ENCODE measurements at regions not wholly inside any gene's neighbourhood (a gene's known extent, or its start where the extent isn't known, plus 50 kb on each side); places are given as distances from the start of the nearest gene placed in this dataset.

DNA sequence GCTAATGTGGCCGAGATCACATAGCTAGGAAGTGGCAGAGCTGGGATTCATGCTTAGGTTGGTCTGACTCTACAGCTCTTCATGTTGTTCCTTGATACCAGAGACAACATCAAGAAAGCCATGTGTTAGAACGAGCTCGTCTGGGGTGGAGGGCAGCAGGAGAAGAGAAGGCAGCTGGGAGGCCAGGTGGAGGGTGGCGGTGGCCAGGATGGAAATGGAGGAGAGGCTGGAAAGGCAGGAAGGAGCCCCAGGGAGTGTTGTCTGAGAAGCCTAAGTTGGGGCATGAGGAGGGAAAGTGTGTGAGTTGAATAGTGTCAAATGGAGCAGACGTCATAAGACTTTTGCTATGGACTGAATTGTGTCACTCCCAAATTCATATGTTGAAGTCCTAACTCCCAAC lies 315.3 kb downstream of the GADD45G start:
- no peak for DNase-seq

DNA sequence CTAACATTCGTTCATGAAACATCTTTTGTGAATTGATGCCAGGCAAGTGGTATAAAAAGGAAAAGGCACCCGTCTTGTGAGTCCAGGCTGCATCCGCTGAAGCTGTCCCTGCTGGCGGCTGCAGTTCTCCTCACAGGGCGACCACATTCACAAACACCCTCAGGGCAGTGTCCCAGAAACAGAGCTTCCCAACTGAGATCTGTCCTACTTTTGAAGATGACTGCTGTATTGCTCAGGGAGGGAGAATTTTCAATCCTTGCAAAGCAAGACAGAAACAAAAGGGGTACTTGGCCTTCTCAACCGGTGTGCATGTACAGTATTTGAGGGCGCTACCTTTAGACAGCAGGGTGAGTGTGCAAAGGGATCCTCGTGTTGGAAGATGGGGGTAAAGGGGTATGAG lies 316.1 kb downstream of the GADD45G start:
- DNase-seq: no peak

DNA sequence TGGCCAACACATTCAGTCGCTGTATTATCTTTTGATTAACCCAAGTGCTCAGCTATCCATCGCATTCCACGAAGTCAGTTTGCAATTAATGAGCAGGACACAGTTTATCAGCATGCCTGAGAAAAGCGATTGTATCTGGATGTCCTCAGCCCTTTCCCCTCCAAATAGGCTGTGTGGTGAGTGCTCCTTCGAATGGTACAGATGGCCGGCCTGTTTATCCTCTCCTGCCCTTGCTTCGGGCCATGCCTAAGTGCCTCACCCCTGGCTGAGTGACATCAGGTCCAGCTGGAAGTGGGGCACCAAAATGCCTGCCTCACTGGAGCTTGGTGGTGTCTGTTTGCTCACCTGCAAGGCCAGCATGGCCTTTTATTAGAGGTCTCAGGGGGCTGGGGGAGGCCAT lies 317.3 kb downstream of the GADD45G start:
- DNase-seq: no peak

DNA sequence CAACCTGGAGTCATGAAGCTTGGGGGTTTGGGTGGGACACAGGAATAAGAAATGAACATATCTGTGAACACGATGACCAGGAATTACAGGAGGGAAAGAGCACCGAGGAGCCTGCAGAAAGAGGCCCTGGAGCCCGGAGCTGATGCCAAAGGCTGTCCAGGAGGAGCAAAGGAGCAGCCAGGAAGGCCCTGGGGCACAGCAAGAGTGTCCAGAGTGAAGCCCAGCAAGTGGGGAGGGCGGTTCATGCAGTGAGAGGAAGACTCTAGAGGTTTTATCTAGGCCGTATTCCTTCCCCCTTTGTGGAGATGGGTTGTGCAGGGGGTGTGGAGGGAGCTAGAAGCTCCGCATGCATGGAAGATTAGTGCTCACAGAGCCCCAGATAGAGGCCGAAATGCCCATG lies 318.4 kb downstream of the GADD45G start:
- no peak for DNase-seq

DNA sequence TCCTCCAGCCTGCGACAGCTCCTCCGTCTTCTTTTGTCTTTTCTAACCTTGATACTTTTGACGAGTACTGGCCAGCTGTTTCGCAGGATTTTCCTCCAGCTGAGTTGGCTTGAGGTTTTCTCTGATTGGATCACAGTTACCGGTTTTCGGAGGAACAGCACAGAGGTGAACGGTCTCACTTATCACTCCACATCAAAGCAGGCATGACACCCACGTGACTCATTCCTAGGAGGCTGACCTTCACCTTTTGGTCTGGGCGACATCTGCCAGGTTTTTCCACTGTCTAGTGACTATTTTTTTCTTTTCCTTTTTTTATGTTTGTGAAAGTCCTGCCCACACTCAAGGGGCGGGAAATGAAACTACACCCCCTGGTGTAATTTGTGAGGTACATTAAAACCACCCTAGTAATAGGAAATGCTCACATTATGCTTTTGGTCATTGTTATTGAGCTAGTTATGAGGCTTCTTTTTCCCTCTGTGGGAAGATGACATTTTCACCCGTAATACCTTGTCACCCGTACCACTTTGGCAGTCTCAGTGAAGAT lies 319.2 kb downstream of the GADD45G start:
- DNase-seq: peak in 1 of 5 donors; percentile 21

DNA sequence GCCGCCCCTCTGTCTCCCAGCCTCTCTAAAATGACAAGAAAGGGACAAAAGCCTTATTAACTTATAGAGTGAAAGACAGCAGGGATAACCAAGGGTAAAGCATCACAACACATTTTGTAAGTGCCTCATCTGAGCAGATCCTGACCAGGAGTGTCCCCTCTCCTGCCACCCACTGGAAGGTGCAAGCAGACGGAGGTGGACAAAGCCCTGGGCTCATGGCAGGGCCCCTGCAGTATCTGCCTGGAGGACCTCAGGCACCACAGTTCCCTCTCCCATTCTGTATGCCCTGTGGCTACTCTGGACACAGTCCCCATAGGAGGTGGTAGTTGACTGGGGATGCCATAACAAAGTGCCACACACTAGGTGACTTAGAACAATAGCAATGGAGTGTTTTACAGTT lies 319.8 kb downstream of the GADD45G start:
- no peak for DNase-seq

DNA sequence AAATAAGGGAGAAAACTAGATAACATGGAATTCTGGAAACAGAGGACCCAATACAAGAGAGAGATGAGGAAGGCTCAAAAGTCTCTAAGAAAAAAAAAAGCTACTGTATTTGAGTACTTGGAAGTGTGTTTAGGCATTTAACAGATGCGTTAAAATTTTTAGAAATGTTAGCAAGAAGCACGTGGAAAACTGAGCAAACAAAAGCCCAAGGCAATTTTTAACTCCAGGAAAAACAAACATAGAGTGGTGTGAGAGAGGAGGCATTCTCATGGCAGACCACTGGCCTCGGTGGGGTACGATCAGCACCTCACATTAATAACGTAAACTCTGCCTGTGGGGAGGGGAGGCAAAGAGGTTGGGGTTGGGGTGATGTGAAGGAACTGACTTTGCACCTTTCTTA lies 321.4 kb downstream of the GADD45G start:
- no peak for DNase-seq

DNA sequence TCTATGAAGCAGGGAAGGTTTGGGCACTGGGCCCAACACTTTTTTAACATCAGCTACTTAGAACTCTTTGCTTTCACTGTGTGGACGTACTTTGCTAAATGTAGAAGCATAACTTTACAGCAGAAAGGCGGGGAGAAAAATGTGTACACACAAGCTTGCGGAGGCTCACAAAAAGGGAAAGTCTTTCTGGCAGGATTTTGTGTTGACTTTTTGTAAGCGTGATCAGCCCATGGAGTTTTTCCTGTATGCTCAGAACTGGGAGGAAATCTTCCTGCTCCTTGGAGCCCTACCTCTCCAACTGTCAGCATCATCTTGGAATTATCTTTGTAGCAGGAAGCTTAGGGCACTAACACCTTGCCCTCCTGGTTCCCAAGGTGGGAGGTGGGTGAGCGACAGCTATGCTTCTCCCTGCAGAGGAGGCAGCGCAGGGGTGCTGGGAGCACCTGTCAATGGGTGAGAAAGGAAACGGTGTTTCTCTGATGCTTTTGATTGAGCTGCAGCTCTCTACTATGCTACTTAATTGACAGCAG lies 321.9 kb downstream of the GADD45G start:
- no peak for DNase-seq

DNA sequence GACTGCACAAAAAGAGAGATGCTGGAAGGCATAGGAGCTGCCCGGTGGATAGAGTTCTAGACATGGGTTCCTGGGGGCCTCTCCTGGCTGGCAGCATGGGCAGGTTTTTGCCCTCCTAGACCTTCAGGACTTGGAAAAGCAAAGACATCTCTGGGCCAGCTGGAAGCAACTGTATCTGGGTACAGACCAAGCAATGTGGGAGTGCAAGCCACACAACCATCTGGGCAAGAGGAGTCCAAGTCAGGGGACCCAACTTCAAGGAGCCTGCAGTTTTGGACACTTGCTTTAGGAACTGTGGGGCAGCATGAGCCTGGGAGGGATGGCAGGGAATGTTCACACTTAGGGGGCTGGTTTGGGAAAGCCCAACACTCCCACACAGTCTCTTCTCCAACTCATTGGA lies 323.3 kb downstream of the GADD45G start:
- no peak for DNase-seq

DNA sequence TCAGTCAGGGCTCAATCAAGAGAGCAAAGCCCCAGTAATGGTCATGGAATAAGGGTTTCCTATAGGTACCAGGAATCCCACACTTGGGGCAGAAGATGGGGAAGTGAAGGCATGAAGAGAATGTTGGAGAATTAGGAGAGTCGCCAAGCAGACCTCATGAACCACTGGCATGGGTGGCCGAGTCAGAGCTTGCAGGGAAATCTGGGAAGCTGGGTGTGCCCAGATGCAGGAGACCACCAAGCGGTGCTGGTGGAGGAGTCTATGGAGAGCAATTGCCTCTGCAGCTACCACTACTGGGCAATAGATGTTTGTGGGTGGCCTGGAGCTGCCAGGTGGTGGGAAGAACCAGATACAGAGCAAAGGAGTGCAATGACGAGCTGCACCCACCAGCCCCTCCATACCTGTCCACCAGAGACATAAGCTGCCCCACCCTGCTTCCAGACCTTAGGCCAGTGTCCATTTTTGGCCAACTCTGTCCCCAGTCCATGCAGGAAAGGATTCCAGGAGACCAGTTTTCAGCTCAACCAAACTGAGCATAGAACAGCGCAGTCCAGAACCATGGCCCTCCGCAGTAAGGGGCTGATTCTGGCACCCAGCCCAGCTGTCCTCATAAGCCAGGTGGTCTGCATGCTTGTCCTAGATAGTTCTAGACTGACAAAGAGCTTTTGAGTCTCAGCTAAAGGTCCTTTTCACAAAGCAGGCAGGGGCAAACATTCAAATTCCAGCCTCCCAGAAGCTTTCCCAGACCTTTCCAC lies 323.9 kb downstream of the GADD45G start:
- no peak for DNase-seq

DNA sequence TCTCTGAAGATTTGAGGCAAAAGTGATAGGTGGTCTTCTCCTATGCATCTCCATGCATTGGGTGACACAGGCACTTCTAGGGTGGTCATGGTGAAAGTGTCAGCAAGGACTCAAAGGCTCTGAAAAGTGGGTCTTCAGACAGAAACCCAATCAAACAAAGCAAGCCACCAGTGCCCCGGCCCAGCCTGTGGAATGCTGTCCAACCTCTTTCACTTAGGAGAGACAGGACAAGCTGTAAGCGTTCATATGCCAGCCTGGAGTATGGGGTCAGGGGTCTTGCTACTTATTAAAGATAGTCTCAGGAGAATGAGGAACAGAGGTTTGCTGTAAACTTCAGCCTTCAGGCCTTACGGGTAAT lies 324.5 kb downstream of the GADD45G start:
- DNase-seq: no peak

DNA sequence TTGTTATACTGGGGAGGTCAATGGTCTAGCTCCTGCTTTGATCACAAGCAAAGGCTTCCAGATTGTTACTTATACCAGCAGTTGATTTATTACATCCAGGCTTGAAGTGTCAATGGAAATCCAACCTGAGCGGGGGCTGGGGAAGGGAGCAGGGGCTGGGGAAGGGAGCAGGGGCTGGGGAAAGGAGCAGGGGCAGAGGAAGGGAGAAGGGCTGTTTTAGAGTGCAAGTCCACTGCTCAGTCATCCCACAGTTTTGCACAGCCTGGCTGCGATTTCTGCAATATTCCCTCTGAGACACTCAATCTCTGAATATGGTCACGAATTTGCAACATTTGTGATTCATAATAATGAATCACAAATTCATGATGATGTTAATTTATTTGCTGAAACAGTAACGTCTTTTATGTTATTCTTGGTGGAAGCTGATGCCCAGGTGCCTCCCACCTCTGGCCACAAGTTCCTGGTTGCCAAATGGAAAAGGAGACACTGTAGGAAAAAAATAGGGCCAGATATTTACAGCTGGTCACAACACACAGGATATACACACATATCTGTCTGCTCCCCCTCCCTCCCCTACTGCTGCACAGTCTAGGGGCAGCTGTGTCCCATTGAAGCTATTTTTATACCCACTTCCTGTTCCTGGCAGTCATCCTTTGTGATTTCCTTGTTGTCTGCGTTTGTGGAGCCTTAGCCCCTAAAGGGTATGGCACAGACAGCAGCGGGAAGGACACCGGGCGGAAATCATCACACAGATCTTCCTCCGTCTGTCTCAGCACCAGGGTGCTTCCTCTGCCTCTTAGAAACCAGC lies 325.1 kb downstream of the GADD45G start:
- DNase-seq: no peak

DNA sequence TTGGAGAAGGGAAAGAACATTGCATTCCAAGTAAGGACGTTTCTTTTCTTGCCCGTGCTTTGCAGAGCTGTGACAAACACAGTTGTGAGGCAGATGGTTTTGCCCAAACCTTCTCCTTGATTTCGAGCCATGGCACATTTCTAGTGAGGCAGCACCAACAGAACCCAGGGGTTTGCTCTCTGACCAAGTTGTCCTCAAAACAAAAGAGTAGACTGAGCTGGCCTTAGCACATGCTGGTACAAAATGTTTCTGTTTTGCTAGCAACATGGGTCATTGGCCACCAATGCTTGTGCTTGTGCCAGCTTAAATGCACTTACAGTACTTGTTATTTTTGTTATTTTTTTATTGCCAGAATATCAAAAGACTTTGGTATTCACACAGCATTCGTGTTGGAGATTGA lies 328.8 kb downstream of the GADD45G start:
- no peak for DNase-seq

DNA sequence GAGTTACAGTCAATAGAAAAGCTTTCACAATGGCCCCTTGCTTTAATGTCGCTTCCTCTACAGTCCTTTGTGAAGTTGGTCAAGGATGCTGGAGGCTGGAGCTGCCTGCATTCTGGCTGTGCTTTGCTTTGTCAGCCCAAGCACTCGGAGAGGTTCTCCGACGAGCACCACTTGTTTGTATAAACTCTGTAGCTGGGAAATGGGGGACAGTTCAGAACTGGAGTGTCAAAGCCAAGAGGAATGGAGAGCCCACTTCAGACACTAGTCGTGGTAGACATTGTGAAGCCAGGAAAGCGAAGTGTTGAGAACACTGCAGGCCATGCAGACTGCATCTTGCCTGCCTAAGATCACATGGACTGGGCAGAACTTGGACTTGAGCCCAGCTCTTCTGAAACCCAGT lies 330.3 kb downstream of the GADD45G start:
- no peak for DNase-seq

DNA sequence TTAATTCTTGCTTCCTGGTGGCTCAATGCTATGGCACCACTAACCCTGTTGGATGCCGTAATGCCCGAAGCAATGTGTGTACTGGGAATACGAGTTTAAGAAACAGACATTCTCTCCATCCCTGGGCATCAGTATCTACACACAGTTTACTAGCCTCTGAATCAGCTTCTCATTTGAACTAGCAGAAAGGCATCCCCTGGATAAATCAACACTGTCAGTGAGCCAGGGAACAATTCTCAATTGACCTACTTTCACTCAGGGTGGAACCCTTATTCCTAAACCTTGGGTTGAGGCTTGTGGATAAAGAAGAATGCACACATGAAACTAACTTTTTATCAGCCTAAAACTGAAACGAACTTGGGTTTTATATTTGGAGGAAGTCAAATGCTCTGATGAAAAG lies 331.0 kb downstream of the GADD45G start:
- no peak for DNase-seq

DNA sequence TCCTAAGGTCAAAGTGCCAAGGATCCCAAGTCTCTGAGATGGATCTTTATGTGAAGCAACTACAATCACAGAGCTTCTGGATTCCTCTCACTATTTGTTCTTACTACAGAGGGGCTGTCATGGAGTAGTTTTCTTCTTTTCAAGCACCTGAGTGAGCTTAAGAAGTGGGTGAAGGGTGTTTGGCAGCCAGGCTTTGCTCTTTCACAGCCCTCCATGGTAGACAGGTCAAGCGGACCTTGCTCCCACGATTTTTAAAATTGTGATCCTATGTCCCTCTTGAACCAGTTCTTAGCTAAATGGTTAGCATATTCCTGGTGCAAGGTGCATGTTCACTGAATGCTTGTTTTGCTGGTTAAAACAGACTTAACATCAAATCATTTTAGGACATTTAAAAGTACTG lies 332.2 kb downstream of the GADD45G start:
- no peak for DNase-seq

DNA sequence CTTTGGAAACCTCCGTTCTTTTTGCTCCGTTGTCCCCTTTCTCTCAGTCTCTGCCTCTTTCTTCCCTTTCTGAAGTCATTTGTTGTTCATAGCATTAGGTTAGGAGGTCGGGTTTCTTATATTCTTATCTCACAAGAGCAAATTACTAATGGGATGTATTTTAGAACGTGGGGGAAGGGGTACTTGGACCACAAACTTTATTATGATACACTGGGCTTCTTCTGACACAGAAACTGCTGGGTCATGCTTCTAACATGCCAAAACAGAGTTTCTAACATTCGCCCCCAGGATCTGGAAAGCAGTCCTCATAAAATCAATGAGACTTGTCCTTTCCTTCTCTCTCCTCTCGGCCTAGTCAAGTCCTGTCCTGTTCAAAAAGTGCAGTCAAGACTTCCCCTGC lies 334.4 kb downstream of the GADD45G start:
- no peak for DNase-seq

DNA sequence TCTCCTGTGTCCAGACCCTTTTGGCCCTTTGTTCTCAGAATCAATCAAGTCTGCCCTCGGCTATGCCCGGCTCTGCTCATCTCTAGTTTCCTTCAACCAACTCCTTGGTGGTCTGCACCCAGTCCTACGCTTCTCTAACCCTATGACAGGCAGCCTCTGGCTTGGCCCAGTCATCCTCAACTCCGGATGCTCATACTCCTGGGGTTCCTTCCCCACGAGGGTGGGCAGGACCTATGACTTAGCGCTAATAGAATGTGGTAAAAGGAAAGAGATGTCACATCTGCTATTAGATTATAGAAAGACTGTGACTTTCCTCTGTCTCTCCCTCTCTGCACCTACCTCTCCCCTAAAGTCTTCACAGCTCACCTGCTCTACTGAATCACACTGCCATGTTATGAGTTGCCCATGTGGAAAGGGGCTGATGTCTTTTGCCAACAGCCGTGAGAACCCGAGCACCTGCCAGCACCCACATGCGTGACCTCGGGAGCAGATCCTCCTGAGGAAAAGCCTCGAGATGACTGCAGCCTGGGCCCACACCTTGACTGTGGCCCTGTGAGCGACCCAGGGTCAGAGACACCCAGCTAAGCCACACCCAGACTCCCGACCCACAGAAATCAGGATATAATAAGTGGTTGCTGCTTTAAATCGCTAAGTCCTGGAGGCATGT lies 334.9 kb downstream of the GADD45G start:
- DNase-seq: no peak

DNA sequence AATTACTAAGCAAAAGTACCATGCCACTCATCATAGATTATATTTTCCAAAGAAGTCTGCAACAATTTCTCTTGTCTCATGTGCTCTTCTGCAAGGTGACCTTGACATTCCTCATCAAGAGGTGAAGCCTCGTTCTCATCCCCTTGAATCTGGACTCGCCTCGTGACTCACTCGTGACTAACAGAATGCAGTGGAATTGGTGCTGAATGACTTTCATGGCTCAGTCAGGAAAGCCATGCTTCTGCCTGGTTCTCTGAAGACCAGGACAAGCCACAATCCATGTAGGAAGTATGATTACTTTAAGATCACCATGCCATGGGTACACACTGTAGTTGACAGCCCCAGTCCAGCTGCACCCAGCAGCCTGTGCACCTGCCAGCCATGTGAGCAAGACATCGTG lies 335.8 kb downstream of the GADD45G start:
- no peak for DNase-seq

DNA sequence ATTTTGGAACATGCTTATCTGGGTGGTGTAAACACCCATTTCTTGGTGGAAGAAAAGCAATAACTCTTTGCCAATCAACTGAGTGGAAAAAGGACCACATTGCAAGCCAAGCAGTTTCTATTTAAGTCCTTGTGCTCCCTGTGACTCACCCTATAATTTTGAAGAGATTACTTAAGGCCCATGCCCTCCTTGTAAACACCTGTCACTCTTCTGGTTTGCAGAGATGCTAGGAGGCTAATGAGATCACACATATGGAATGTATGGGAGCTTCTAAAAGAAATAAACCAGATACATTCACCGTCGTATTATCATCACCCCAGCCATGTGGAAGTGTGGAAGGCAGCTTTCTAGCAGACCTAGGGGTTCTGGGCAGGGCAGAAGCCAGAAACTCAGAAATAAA lies 337.1 kb downstream of the GADD45G start:
- DNase-seq: peak in 1 of 5 donors; percentile 20

DNA sequence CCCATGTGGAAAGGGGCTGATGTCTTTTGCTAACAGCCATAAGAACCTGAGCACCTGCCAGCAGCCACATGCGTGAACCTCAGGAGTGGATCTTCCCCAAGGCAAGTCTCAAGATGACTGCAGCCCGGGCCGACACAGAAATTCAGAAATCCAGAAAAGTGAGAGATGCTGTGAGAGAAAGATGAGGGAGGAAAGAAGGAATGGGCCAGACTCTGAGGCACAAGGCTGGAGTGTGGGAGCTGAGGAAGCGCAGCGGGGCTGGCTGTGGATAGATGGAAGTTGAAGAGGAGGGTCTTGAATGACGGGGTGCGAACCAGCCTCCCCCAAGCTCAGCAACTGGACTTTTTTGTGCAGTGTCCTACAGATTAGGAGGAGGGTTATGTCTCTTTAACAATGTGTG lies 337.8 kb downstream of the GADD45G start:
- DNase-seq: no peak

DNA sequence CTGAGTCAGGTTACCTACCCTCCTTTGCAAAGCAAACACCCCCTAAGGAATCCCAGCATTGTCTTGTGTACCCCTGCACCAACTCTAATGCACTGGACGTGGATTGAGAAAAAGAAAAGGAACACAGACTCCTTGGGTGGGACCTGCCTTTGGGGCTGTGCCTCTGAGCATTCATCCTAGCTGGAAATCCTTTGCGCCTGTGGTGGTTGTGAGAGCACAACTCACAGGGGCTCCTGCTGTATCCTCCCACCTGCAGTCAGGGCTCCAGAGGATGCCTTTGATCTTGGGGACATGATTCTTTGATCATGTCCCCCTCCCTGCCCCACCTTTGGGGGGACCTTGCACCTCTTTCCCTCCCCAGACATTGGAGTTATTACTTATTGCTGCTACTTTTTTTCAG lies 338.5 kb downstream of the GADD45G start:
- DNase-seq: no peak

DNA sequence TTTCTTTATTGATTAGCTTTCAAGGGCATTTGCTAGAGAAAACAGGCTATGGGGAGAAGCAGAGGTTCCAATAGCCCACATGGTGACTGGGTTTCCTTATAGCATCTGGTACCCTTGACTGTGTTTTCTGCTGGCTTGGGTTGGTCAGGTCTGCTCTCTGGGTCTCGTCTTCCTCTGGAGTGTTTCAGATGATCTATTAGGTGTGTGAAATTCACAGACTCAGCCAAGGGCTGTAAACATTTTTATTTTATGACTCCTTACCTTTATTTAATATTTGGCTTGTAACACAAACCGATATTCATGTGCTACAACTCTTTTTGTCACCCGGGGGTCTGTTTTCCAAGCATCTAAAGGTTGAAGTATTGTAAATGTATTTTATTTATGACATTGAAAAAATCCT lies 338.9 kb downstream of the GADD45G start:
- DNase-seq: no peak

Measured in T-helper 1 cell (primary cell).